ENCODE measurements at regions not wholly inside any gene's neighbourhood (a gene's known extent, or its start where the extent isn't known, plus 50 kb on each side); places are given as distances from the start of the nearest gene placed in this dataset.

- Histone ChIP-seq H3K27ac (ENCODE audit: low read depth, low read length, poor library complexity, severe bottlenecking) (no peak overlapping the region), H3K9me2 (ENCODE audit: insufficient read depth, low read length) (no peaks in the 10 kb centered on the region), H3K79me2 (ENCODE audit: insufficient read depth, low read depth, low read length) (no peaks in the 10 kb centered on the region), H4K20me1 (ENCODE audit: insufficient read depth, low read length) (no peaks in the 10 kb centered on the region), H2AFZ (ENCODE audit: low read length) (no peak overlapping the region), H3K4me1 (ENCODE audit: insufficient read depth, low read length, poor library complexity, severe bottlenecking) (no peaks in the 10 kb centered on the region), H3K9me3 (ENCODE audit: low read length) (no peaks in the 10 kb centered on the region), H3K4me2 (ENCODE audit: low read length) (no peak overlapping the region), H3K36me3 (ENCODE audit: insufficient read depth, low read length) (no peaks in the 10 kb centered on the region), H3K4me3 (ENCODE audit: low read depth, low read length, poor library complexity, severe bottlenecking) (no peak overlapping the region)
- intact Hi-C loops (cut with micrococcal nuclease; ENCODE audit: unreplicated experiment): no loop called here
- TF ChIP-seq EZH2phosphoT487 (IDR thresholded peaks at IDR 0.05; ENCODE audit: borderline replicate concordance, low read depth, low read length): no peak
- no peak for TF ChIP-seq CTCF (conservative IDR thresholded peaks at IDR 0.05; ENCODE audit: low read length)
- no peak for DNase-seq (ENCODE audit: low spot score)
- ChIA-PET CTCF (ENCODE audit: unreplicated experiment) (no interaction called here), POLR2A (no interaction called here)
- no TSS peak for BruUV-seq (replicated peaks)
These were observed 159.7 kb upstream of the SEMA6A start for GRCh38 chr5:116733991-116734975.

GRCh38 chr5:116732591-116732990 lies 158.0 kb upstream of the SEMA6A start:
- H3K9me2 ChIP-seq (ENCODE audit: insufficient read depth, low read length): no peaks in the 10 kb centered on the region
- H3K27ac ChIP-seq (ENCODE audit: low read depth, low read length, poor library complexity, severe bottlenecking): no peak overlapping the region
- H3K36me3 ChIP-seq (ENCODE audit: insufficient read depth, low read length): no peaks in the 10 kb centered on the region
- POLR2A ChIA-PET: interaction anchor here (0.7 kb wide), 2 partner anchors 19 to 119 kb away, joined by 3 read pairs; no protein-coding TSS in a partner anchor
- no peaks in the 10 kb centered on the region for H3K4me1 ChIP-seq (ENCODE audit: insufficient read depth, low read length, poor library complexity, severe bottlenecking)
- no peak overlapping the region for H3K4me3 ChIP-seq (ENCODE audit: low read depth, low read length, poor library complexity, severe bottlenecking)
- intact Hi-C loops (cut with micrococcal nuclease; ENCODE audit: unreplicated experiment): no loop called here
- H3K4me2 ChIP-seq (ENCODE audit: low read length): no peak overlapping the region
- no TSS peak for BruUV-seq (replicated peaks)
- H4K20me1 ChIP-seq (ENCODE audit: insufficient read depth, low read length): no peaks in the 10 kb centered on the region
- no peaks in the 10 kb centered on the region for H3K9me3 ChIP-seq (ENCODE audit: low read length)
- no peak for DNase-seq (ENCODE audit: low spot score)
- CTCF ChIA-PET (ENCODE audit: unreplicated experiment): no interaction called here
- H3K79me2 ChIP-seq (ENCODE audit: insufficient read depth, low read depth, low read length): no peaks in the 10 kb centered on the region
- no peak for TF ChIP-seq CTCF (conservative IDR thresholded peaks at IDR 0.05; ENCODE audit: low read length)
- TF ChIP-seq EZH2phosphoT487 (IDR thresholded peaks at IDR 0.05; ENCODE audit: borderline replicate concordance, low read depth, low read length): no peak
- H2AFZ ChIP-seq (ENCODE audit: low read length): no peak overlapping the region

- Histone ChIP-seq H3K4me3 (ENCODE audit: low read depth, low read length, poor library complexity, severe bottlenecking) (no peak overlapping the region), H3K4me2 (ENCODE audit: low read length) (no peak overlapping the region), H3K36me3 (ENCODE audit: insufficient read depth, low read length) (no peaks in the 10 kb centered on the region), H3K27ac (ENCODE audit: low read depth, low read length, poor library complexity, severe bottlenecking) (no peak overlapping the region), H3K9me3 (ENCODE audit: low read length) (no peaks in the 10 kb centered on the region), H2AFZ (ENCODE audit: low read length) (no peak overlapping the region), H4K20me1 (ENCODE audit: insufficient read depth, low read length) (no peaks in the 10 kb centered on the region), H3K79me2 (ENCODE audit: insufficient read depth, low read depth, low read length) (no peaks in the 10 kb centered on the region), H3K9me2 (ENCODE audit: insufficient read depth, low read length) (no peaks in the 10 kb centered on the region), H3K4me1 (ENCODE audit: insufficient read depth, low read length, poor library complexity, severe bottlenecking) (no peaks in the 10 kb centered on the region)
- intact Hi-C loops (cut with micrococcal nuclease; ENCODE audit: unreplicated experiment): loop anchor here (2.0 kb wide), 1 partner anchor 45 kb away; no protein-coding TSS in a partner anchor
- BruUV-seq (replicated peaks): no TSS peak
- POLR2A ChIA-PET: interaction anchor here (0.6 kb wide), 1 partner anchor 59 kb away, joined by 3 read pairs; no protein-coding TSS in a partner anchor
- TF ChIP-seq CTCF (conservative IDR thresholded peaks at IDR 0.05; ENCODE audit: low read length) (no peak), EZH2phosphoT487 (IDR thresholded peaks at IDR 0.05; ENCODE audit: borderline replicate concordance, low read depth, low read length) (no peak)
- no peak for DNase-seq (ENCODE audit: low spot score)
- CTCF ChIA-PET (ENCODE audit: unreplicated experiment): no interaction called here
These were observed 156.8 kb upstream of the SEMA6A start for GRCh38 chr5:116731432-116731831.
